T47D (cell line): ENCODE measurements at regions not wholly inside any gene's neighbourhood (a gene's known extent, or its start where the extent isn't known, plus 50 kb on each side); places are given as distances from the start of the nearest gene placed in this dataset.

ENCODE experiments used
- DNase-seq, 2 experiments: peaks; one replicate each; pipeline versions ENCODE4 v3.0.0 to v3.0.0-alpha.2; 2011 to 2012; ENCODE audit warnings: low read depth in 1 of 2, low spot score in 1 of 2
- JUND ChIP-seq: IDR thresholded peaks from 2 replicates; pipeline ENCODE4 v1.6.1; 2012; ENCODE audit warnings: low read depth
- in situ Hi-C: cut with HindIII; loops from 2 replicates; pipeline ENCODE4 v1.10.0; 2016; ENCODE audit warnings: low sequenced_read_pairs, low pct_unique_long_range_greater_than_20kb

DNA sequence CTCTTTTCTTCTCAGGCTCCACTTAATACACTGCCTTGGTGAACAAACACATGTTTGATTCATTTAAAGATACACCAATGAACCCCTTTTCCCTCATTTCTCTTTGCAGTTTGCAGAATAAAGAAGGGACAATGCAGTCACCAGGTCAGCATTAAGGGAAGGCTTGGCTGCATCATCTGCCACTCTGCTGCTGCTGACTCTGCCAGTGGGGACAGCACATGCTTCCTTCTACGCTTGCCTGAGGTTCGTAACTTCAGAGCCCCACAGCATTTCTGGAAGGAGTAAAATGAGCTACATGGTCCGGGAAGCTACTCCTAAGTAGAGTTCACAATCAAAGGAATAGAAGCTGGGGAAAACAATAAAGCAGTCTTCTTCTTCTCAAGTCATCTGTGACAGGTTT is 178.9 kb upstream of the GATB start:
- no peak for TF ChIP-seq JUND
- DNase-seq = no peak
- in situ Hi-C loops = no loop called here

GRCh38 chr4:151935411-151935810 is 174.6 kb upstream of the GATB start:
- DNase-seq = no peak
- TF ChIP-seq JUND = no peak
- in situ Hi-C loops = no loop called here

GRCh38 chr4:151934766-151935165 is 174.0 kb upstream of the GATB start:
- no peak for TF ChIP-seq JUND

DNA sequence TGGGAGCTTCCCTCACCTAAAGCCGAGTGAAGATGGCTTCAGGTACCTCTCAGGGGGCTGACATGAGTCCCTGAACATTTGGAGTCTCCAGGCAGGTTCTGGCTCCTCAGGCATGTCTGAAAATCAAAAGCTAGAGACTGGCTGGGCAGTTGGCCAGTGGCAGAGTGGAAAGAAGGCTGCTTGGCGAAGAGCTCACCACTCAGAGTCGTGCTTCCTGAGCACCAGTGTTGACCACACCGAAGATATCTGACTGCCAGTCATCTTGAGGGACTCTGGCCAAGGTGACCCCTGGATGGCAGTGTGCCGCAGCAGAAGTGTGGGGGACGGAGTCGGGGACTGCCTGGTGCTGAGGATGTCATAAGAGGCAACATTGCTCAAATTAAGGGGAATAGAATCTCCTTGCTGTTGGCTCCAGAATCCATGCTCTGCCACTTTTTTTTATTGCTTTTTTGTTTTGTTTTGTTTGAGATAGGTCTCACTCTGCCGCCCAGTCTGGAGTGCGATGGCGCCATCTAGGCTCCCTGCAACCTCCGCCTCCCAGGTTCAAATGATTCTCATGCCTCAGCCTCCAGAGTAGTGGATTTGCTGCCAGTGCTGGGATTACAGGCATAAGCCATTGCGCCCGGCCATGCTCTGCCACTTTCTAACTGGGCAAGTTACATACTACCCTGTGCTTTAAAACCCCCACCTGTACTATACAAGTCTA is 172.5 kb upstream of the GATB start:
- no peak for TF ChIP-seq JUND
- DNase-seq = no peak
- in situ Hi-C loops = no loop called here

More at GRCh38 chr4:151934766-151935165, 174.0 kb upstream of the GATB start:
- no peak for DNase-seq
- in situ Hi-C loops = no loop called here

- DNase-seq = peak in 1 of 2 experiments; percentile 48
- in situ Hi-C loops = no loop called here
- TF ChIP-seq JUND = no peak
Observed at GRCh38 chr4:151931563-151931962, 170.8 kb upstream of the GATB start.

DNA sequence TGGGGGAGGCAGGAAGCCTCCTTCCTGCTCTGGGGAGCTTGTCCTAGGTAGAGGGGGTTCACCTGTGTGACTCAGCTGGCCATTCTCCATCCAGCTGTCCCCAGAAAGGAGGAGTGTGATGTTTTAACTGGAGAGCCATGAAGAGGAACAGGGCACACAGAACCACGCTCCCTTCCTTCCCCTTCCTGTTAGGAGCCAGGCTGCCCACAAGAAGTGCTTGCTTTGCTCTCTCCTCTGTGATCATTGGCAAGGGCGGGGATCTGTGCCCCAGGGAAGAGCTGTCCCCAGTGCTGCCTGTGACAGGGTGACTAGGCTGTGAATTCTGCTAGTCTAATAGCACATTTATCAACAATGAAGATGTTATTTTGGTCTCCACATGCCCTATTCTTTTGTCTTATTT is 169.6 kb upstream of the GATB start:
- peak; percentile 4 to 57 for DNase-seq
- in situ Hi-C loops = no loop called here
- no peak for TF ChIP-seq JUND

- in situ Hi-C loops = no loop called here
Observed at GRCh38 chr4:151928112-151928511, 167.3 kb upstream of the GATB start.

DNA sequence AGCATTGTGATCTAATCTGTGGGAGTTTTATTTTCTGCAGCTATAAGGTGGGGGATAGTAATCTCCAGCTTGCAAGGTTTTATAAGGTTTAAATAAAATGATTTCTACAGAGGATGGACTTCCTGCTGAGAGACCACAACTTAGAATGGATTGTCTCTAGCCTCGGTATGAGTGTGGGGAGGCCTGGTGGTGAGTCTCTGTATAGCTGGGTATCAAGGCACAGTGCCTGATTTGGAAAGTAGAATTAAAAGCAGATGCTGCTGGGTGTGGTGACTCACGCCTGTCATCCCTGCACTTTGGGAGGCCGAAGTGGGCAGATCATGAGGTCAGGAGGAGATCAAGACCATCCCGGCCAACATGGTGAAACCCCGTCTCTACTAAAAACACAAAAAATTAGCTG is 162.0 kb upstream of the GATB start:
- TF ChIP-seq JUND = no peak
- in situ Hi-C loops = no loop called here
- no peak for DNase-seq

More at GRCh38 chr4:151928112-151928511, 167.3 kb upstream of the GATB start:
- TF ChIP-seq JUND = no peak
- DNase-seq = no peak

DNA sequence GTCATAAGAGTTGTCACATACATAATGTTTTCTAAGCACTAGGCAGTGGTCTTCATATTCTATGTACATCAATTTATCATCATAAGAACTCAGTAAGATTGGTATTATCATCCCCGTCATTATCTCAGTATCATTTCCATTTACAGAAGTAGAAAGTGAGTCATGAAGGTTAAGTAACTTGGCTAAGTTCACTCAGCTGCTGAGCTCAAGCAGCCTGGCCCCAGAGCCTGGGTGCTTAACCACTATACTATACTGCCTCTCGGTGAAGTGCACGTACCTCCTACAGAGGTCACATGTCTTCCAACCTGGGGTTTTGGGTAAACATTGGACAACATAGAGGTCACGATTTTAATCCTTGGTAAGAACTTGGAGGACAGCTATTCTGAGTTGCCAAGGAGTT is 161.5 kb upstream of the GATB start:
- in situ Hi-C loops = no loop called here
- no peak for TF ChIP-seq JUND
- DNase-seq = no peak

- in situ Hi-C loops = no loop called here
- DNase-seq = no peak
- TF ChIP-seq JUND = no peak
Observed at GRCh38 chr4:151921811-151922210, 161.0 kb upstream of the GATB start.

- no peak for TF ChIP-seq JUND
- DNase-seq = no peak
- in situ Hi-C loops = no loop called here
Observed at GRCh38 chr4:151921386-151921785, 160.6 kb upstream of the GATB start.

GRCh38 chr4:151917145-151917734 is 156.4 kb upstream of the GATB start:
- in situ Hi-C loops = no loop called here
- no peak for TF ChIP-seq JUND

DNA sequence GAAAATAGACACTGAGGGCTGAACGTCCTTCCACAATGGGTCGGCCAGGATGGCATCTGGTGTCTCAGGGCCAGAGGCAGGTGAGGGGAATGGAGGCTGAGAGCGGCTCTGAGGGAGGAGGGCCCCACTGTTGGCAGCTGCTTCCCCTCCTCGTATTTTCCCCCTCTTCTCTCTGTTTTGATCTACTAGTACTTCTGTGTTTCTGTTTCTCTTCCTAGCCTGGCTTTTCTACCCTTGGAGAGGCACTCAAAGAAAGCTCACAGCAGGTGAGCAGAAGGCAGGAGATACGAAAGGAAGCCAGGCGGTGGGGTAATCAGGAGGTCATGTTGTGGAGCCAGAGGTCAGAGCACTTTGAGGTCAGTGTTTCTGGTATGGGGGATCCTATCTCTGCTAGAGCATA is 151.8 kb upstream of the GATB start:
- DNase-seq = no peak
- in situ Hi-C loops = no loop called here
- no peak for TF ChIP-seq JUND

More at GRCh38 chr4:151917145-151917734, 156.4 kb upstream of the GATB start:
- no peak for DNase-seq
